H1 (cell line): ENCODE measurements at regions not wholly inside any gene's neighbourhood (a gene's known extent, or its start where the extent isn't known, plus 50 kb on each side); places are given as distances from the start of the nearest gene placed in this dataset.
A peak's percentile ranks its signal among the peaks of the same experiment; 100 is the strongest.

Experiments used
- CTCF ChIA-PET: fragments of 300-600 bp; sonication (Branson Sonifier 250); formaldehyde crosslinking; loops from one replicate; lab custom pipeline; 2021; ENCODE audit not compliant: partially characterized antibody; lab: Charles Lee
- POLR2A ChIA-PET: fragments of 300-600 bp; sonication (Branson Sonifier 250); formaldehyde crosslinking; loops from one replicate; lab custom pipeline; 2021; ENCODE audit warnings: inconsistent platforms; ENCODE audit not compliant: partially characterized antibody; lab: Charles Lee
- DNase-seq, 2 experiments: peaks; one replicate each; pipeline versions ENCODE4 v3.0.0 to v3.0.0-alpha.2; 2010 to 2022; ENCODE audit warnings: low spot score in 2 of 2, low read depth in 1 of 2, mixed read lengths in 1 of 2
- FAIRE-seq: peaks from 2 replicates; lab custom pipeline; 2011; peaks lifted over from hg19 to GRCh38; lab: Jason Lieb, UNC
- H2AFZ ChIP-seq: 2 replicates; pipeline ENCODE4 v1.8.1; 2012; ENCODE audit warnings: low read length, inconsistent platforms
- H2AK5ac ChIP-seq: 2 replicates; pipeline ENCODE4 v1.6.1; 2013; ENCODE audit warnings: low read depth, low read length
- H2BK120ac ChIP-seq: replicated peaks from 2 replicates; pipeline ENCODE3; 2013; ENCODE audit warnings: low read depth, low read length, inconsistent platforms
- H2BK12ac ChIP-seq: 2 replicates; pipeline ENCODE4 v1.6.1; 2013; ENCODE audit warnings: low read depth, low read length
- H2BK15ac ChIP-seq: 2 replicates; pipeline ENCODE4 v1.6.1; 2013; ENCODE audit warnings: low read length
- H2BK20ac ChIP-seq: 2 replicates; pipeline ENCODE4 v1.6.1; 2013; ENCODE audit warnings: low read length
- H2BK5ac ChIP-seq: 2 replicates; pipeline ENCODE4 v1.6.1; 2013; ENCODE audit warnings: low read depth, low read length
- H3K14ac ChIP-seq: 2 replicates; pipeline ENCODE4 v1.6.1; 2013; ENCODE audit warnings: inconsistent platforms; ENCODE audit not compliant: insufficient read length
- H3K18ac ChIP-seq: 2 replicates; pipeline ENCODE4 v1.6.1; 2013; ENCODE audit warnings: low read length; ENCODE audit errors: extremely low read depth
- H3K23ac ChIP-seq: 2 replicates; pipeline ENCODE4 v1.6.1; 2013; ENCODE audit warnings: inconsistent platforms; ENCODE audit not compliant: insufficient read length
- H3K23me2 ChIP-seq: 2 replicates; pipeline ENCODE4 v1.6.1; 2013; ENCODE audit warnings: low read depth, low read length
- H3K27ac ChIP-seq: 2 replicates; pipeline ENCODE4 v1.6.1; 2011; ENCODE audit warnings: low read depth, low read length, inconsistent platforms
- H3K27me3 ChIP-seq, 4 experiments: replicated peaks in 1 of 4; 1 replicate in 1 of 4; 2 replicates in 3 of 4; pipeline versions ENCODE4 v1.6.1 to v1.8.1; 2011 to 2013; ENCODE audit warnings: low read length in 3 of 4, mild to moderate bottlenecking in 3 of 4, inconsistent platforms in 2 of 4, mixed read lengths in 2 of 4, moderate library complexity in 1 of 4; ENCODE audit not compliant: control insufficient read depth in 3 of 4, insufficient read depth in 3 of 4; ENCODE audit errors: extremely low read depth in 1 of 4
- H3K36me3 ChIP-seq, 4 experiments: 2 replicates each; pipeline versions ENCODE4 v1.6.1 to v1.8.1; 2011 to 2013; ENCODE audit warnings: mild to moderate bottlenecking in 4 of 4, low read length in 3 of 4, moderate library complexity in 2 of 4, control low read depth in 1 of 4, inconsistent platforms in 1 of 4; ENCODE audit not compliant: insufficient read depth in 4 of 4, control insufficient read depth in 2 of 4
- H3K4ac ChIP-seq: replicated peaks from 2 replicates; pipeline ENCODE3; 2013; ENCODE audit warnings: low read length, low read depth, mixed read lengths, inconsistent platforms; ENCODE audit not compliant: insufficient read length
- H3K4me1 ChIP-seq, 4 experiments: replicated peaks in 1 of 4; 1 replicate in 1 of 4; 2 replicates in 3 of 4; pipeline versions ENCODE4 v1.6.1 to v1.8.1; 2011 to 2013; ENCODE audit warnings: low read length in 3 of 4, inconsistent platforms in 2 of 4, mixed read lengths in 1 of 4; ENCODE audit not compliant: insufficient read depth in 4 of 4, control insufficient read depth in 3 of 4
- H3K4me2 ChIP-seq, 2 experiments: 2 replicates each; pipeline versions ENCODE4 v1.6.1 to v1.8.1; 2011 to 2013; ENCODE audit warnings: low read depth in 2 of 2, low read length in 2 of 2, control low read depth in 1 of 2, inconsistent platforms in 1 of 2, mild to moderate bottlenecking in 1 of 2; ENCODE audit not compliant: insufficient read depth in 1 of 2
- H3K4me3 ChIP-seq, 4 experiments: fragments of 200-600, 300-600 bp in 1 of 4; sonication (generic), shearing (Covaris generic), sonication (Bioruptor Twin) in 1 of 4; 2 replicates each; pipeline versions ENCODE4 v1.5.1 to v1.8.1; 2011 to 2016; ENCODE audit warnings: low read length in 4 of 4, low read depth in 3 of 4, control low read depth in 2 of 4, inconsistent platforms in 2 of 4, mild to moderate bottlenecking in 2 of 4, mixed read lengths in 1 of 4, moderate library complexity in 1 of 4; ENCODE audit not compliant: insufficient read depth in 2 of 4; ENCODE audit errors: extremely low read depth in 1 of 4
- H3K56ac ChIP-seq: replicated peaks from 2 replicates; pipeline ENCODE3; 2013; ENCODE audit warnings: low read depth, mild to moderate bottlenecking, mixed read lengths, low read length, inconsistent platforms; ENCODE audit not compliant: insufficient read length
- H3K79me1 ChIP-seq: 2 replicates; pipeline ENCODE4 v1.6.1; 2013; ENCODE audit warnings: low read depth, low read length, control low read depth
- H3K79me2 ChIP-seq, 2 experiments: 2 replicates each; pipeline versions ENCODE4 v1.6.1 to v1.8.1; 2012 to 2013; ENCODE audit warnings: low read length in 2 of 2, mild to moderate bottlenecking in 2 of 2, inconsistent platforms in 1 of 2; ENCODE audit not compliant: insufficient read depth in 2 of 2, control insufficient read depth in 1 of 2
- H3K9ac ChIP-seq, 4 experiments: replicated peaks in 1 of 4; 1 replicate in 1 of 4; 2 replicates in 3 of 4; pipeline versions ENCODE4 v1.6.1 to v1.8.1; 2011 to 2013; ENCODE audit warnings: low read depth in 3 of 4, low read length in 3 of 4, control low read depth in 2 of 4, mild to moderate bottlenecking in 2 of 4, moderate library complexity in 2 of 4, inconsistent platforms in 1 of 4; ENCODE audit errors: extremely low read depth in 1 of 4
- H3K9me3 ChIP-seq, 2 experiments: 2 replicates each; pipeline versions ENCODE4 v1.6.1 to v1.8.1; 2012 to 2013; ENCODE audit warnings: mild to moderate bottlenecking in 2 of 2, moderate library complexity in 2 of 2, control low read depth in 1 of 2, inconsistent platforms in 1 of 2, low read depth in 1 of 2, low read length in 1 of 2, mixed read lengths in 1 of 2; ENCODE audit not compliant: insufficient read depth in 2 of 2
- H4K20me1 ChIP-seq, 2 experiments: replicated peaks in 1 of 2; 2 replicates each; pipeline versions ENCODE3 to v1.8.1; 2011 to 2013; ENCODE audit warnings: inconsistent platforms in 2 of 2, low read length in 2 of 2, mild to moderate bottlenecking in 1 of 2; ENCODE audit not compliant: insufficient read depth in 2 of 2, control insufficient read depth in 1 of 2
- H4K5ac ChIP-seq: 2 replicates; pipeline ENCODE4 v1.6.1; 2013; ENCODE audit warnings: low read length, low read depth, mixed read lengths, inconsistent platforms; ENCODE audit not compliant: insufficient read length
- H4K8ac ChIP-seq: 2 replicates; pipeline ENCODE4 v1.8.0; 2013; ENCODE audit warnings: mild to moderate bottlenecking, moderate library complexity, low read length, inconsistent platforms; ENCODE audit not compliant: insufficient read depth; ENCODE audit errors: extremely low read depth
- H4K91ac ChIP-seq: replicated peaks from 2 replicates; pipeline ENCODE3; 2013; ENCODE audit warnings: low read length, mixed read lengths, inconsistent platforms; ENCODE audit not compliant: insufficient read length
- BRCA1 ChIP-seq: IDR thresholded peaks from 2 replicates; pipeline ENCODE4 v1.6.1; 2012; ENCODE audit warnings: low read depth, low read length, improper control_type of control experiment
- CHD2 ChIP-seq: IDR thresholded peaks from 2 replicates; pipeline ENCODE4 v1.6.1; 2012; ENCODE audit warnings: low read length, improper control_type of control experiment
- EZH2 ChIP-seq: fragments of 200-600 bp; sonication (generic); IDR thresholded peaks from 2 replicates; pipeline ENCODE4 v1.7.1; 2012; ENCODE audit warnings: low read depth, mild to moderate bottlenecking, moderate library complexity, low read length, inconsistent platforms; ENCODE audit not compliant: severe bottlenecking
- GTF2F1 ChIP-seq: IDR thresholded peaks from 2 replicates; pipeline ENCODE4 v1.6.1; 2012; ENCODE audit warnings: low read depth, low read length, improper control_type of control experiment, borderline replicate concordance
- JUN ChIP-seq: IDR thresholded peaks from 2 replicates; pipeline ENCODE4 v1.6.1; 2011; ENCODE audit warnings: low read depth, mild to moderate bottlenecking, improper control_type of control experiment, low read length
- JUND ChIP-seq: IDR thresholded peaks from 2 replicates; pipeline ENCODE4 v1.6.1; 2011; ENCODE audit warnings: mild to moderate bottlenecking, improper control_type of control experiment, low read length
- POLR2A ChIP-seq, 2 experiments: IDR thresholded peaks; 1 replicate in 1 of 2; 2 replicates in 1 of 2; pipeline ENCODE4 v1.6.1; 2011; ENCODE audit warnings: low read depth in 2 of 2, low read length in 2 of 2, mild to moderate bottlenecking in 2 of 2; ENCODE audit errors: control extremely low read depth in 1 of 2
- RXRA ChIP-seq: IDR thresholded peaks from 2 replicates; pipeline ENCODE4 v1.6.1; 2011; ENCODE audit warnings: low read depth, mild to moderate bottlenecking, low read length, moderate library complexity; ENCODE audit not compliant: insufficient read depth
- SRF ChIP-seq: IDR thresholded peaks from 2 replicates; pipeline ENCODE4 v1.6.1; 2011; ENCODE audit warnings: mild to moderate bottlenecking, low read depth, low read length, moderate library complexity
- TBP ChIP-seq: IDR thresholded peaks from 2 replicates; pipeline ENCODE4 v1.6.1; 2011; ENCODE audit warnings: low read depth, low read length, improper control_type of control experiment
- WGBS, 2 experiments: shearing (Covaris generic) in 1 of 2; methylation state at CpG; one replicate each; pipeline versions ENCODE4 v1.1.6 to v1.1.7; 2013 to 2015; ENCODE audit warnings: low lambda C conversion rate in 2 of 2, mixed read lengths in 2 of 2, inconsistent platforms in 1 of 2, low coverage in 1 of 2, missing lambda C conversion rate in 1 of 2; ENCODE audit not compliant: insufficient replicate concordance in 2 of 2, insufficient coverage in 1 of 2, insufficient read length in 1 of 2; ENCODE audit errors: extremely low coverage in 1 of 2, missing lambda C conversion rate in 1 of 2; 5-methylcytosine and 5-hydroxymethylcytosine counted together

GRCh38 chr12:65592416-65592815 lies 231.9 kb upstream of the HMGA2 start:
- Histone ChIP-seq H3K79me2 (no peaks in the 10 kb centered on the region), H3K23me2 (no peaks in the 10 kb centered on the region; the same call in 1 of the 2 replicates), H4K20me1 (no peaks in the 10 kb centered on the region), H4K8ac (no peak overlapping the region), H2BK120ac (no peak overlapping the region), H3K14ac (no peak overlapping the region), H2AK5ac (no peak overlapping the region), H3K27ac (no peak overlapping the region), H3K36me3 (no peaks in the 10 kb centered on the region), H2BK15ac (no peak overlapping the region), H3K18ac (no peak overlapping the region), H3K9me3 (no peaks in the 10 kb centered on the region), H3K56ac (no peak overlapping the region), H2AFZ (0 out of 2 replicates have a peak overlapping the region, but pooled peaks have one; percentile 29), H2BK12ac (no peak overlapping the region), H3K4ac (no peak overlapping the region), H2BK20ac (no peak overlapping the region), H4K91ac (no peak overlapping the region), H3K23ac (no peak overlapping the region), H3K27me3 (no peaks in the 10 kb centered on the region), H3K4me2 (no peak overlapping the region), H2BK5ac (no peak overlapping the region), H3K4me1 (peaks cover 2 to 10% (median 3%) of the 10 kb centered on the region in 4 experiments; a peak in 4 of 7 replicates), H3K9ac (no peak overlapping the region), H4K5ac (no peak overlapping the region), H3K4me3 (no peak overlapping the region), H3K79me1 (no peaks in the 10 kb centered on the region)
- FAIRE-seq, result no peak
- WGBS, 2 experiments, result 84% methylated on average over 3 of the region's 3 CpGs; no CpG with 5 or more reads in 1 of the 2 experiments
- TF ChIP-seq BRCA1 (no peak), EZH2 (no peak), JUND (no peak), JUN (no peak), GTF2F1 (no peak), RXRA (no peak), TBP (no peak), POLR2A (IDR thresholded peaks at IDR 0.05; ENCODE audit: control extremely low read depth in 1 of 2, low read depth in 2 of 2, low read length in 2 of 2) (no peak), SRF (no peak), CHD2 (no peak)
- CTCF ChIA-PET, result interaction anchor here (1.1 to 1.2 kb wide), 2 partner anchors 10 to 36 kb away, joined by 7 to 8 read pairs; no protein-coding TSS in a partner anchor
- POLR2A ChIA-PET, result no interaction called here
- no peak for DNase-seq
